ENCODE measurements at regions not wholly inside any gene's neighbourhood (a gene's known extent, or its start where the extent isn't known, plus 50 kb on each side); places are given as distances from the start of the nearest gene placed in this dataset.
A peak's percentile ranks its signal among the peaks of the same experiment; 100 is the strongest.

DNA sequence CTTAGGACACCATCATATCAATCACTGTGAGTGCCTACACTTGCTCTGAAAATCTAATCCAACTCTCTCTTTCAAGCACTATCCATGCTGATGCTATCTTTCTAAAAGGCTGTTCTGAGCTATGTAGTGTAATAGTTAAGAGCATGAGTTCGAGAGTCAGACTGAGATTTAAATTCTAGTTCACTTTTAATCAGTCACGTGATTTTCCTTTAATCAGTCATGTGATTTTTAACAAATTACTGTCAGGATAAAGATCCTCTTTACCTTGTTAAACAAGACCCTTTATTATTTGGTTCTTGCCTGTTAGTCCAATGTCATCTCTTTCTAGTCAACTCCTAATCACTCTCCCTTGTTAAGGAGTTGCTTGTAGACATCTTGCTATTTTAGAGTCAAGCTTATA, 653.0 kb downstream of the RPL10L start:
- Mint-ChIP-seq H3K9me3 (peaks cover 0 to 7% (median 0%) of the 10 kb centered on the region in 7 donors), H3K36me3 (no peaks in the 10 kb centered on the region), H3K4me1 (no peaks in the 10 kb centered on the region), H3K27ac (no peak overlapping the region), H3K27me3 (ENCODE audit: low read depth in 3 of 3) (no peaks in the 10 kb centered on the region), H3K4me3 (no peak overlapping the region)
- no peaks in the 10 kb centered on the region for H3K79me2 ChIP-seq (ENCODE audit: insufficient read depth, low read length)
- no peaks in the 10 kb centered on the region for H4K20me1 ChIP-seq (ENCODE audit: insufficient read depth, low read length)
- H3K4me1 ChIP-seq (ENCODE audit: control insufficient read depth in 1 of 2, insufficient read depth in 2 of 2, low read length in 2 of 2): no peaks in the 10 kb centered on the region
- no peak for DNase-seq
- no peak overlapping the region for H2AFZ ChIP-seq (ENCODE audit: insufficient read depth, low read depth, low read length, poor library complexity, severe bottlenecking)
- H3K9me3 ChIP-seq (replicated peaks in 1 of 2; ENCODE audit: control insufficient read depth in 1 of 2, insufficient read depth in 1 of 2, low read length in 2 of 2): peaks cover 0 to 11% of the 10 kb centered on the region in 2 donors
- no peak overlapping the region for H3K4me3 ChIP-seq (replicated peaks in 1 of 3; ENCODE audit: low read depth in 2 of 3, low read length in 3 of 3)
- H3K27me3 ChIP-seq (ENCODE audit: control insufficient read depth in 2 of 2, insufficient read depth in 2 of 2, low read length in 2 of 2): no peaks in the 10 kb centered on the region
- H3K9ac ChIP-seq (ENCODE audit: insufficient read depth, low read length, poor library complexity, severe bottlenecking): no peak overlapping the region
- H3K4me2 ChIP-seq (replicated peaks; ENCODE audit: extremely low read depth, low read length, poor library complexity, severe bottlenecking): no peak overlapping the region
- intact Hi-C loops (cut with micrococcal nuclease): no loop called here
- no peaks in the 10 kb centered on the region for H3K36me3 ChIP-seq (replicated peaks in 1 of 2; ENCODE audit: control insufficient read depth in 1 of 2, insufficient read depth in 2 of 2, low read length in 2 of 2)
- no peak overlapping the region for H3K27ac ChIP-seq (ENCODE audit: low read depth in 1 of 2, low read length in 2 of 2)
- TF ChIP-seq, protein P1, sequence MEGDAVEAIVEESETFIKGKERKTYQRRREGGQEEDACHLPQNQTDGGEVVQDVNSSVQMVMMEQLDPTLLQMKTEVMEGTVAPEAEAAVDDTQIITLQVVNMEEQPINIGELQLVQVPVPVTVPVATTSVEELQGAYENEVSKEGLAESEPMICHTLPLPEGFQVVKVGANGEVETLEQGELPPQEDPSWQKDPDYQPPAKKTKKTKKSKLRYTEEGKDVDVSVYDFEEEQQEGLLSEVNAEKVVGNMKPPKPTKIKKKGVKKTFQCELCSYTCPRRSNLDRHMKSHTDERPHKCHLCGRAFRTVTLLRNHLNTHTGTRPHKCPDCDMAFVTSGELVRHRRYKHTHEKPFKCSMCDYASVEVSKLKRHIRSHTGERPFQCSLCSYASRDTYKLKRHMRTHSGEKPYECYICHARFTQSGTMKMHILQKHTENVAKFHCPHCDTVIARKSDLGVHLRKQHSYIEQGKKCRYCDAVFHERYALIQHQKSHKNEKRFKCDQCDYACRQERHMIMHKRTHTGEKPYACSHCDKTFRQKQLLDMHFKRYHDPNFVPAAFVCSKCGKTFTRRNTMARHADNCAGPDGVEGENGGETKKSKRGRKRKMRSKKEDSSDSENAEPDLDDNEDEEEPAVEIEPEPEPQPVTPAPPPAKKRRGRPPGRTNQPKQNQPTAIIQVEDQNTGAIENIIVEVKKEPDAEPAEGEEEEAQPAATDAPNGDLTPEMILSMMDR (IDR thresholded peaks at IDR 0.05): no peak
- no CpG with 5 or more reads among the region's 2 CpGs for WGBS (ENCODE audit: insufficient coverage)

DNA sequence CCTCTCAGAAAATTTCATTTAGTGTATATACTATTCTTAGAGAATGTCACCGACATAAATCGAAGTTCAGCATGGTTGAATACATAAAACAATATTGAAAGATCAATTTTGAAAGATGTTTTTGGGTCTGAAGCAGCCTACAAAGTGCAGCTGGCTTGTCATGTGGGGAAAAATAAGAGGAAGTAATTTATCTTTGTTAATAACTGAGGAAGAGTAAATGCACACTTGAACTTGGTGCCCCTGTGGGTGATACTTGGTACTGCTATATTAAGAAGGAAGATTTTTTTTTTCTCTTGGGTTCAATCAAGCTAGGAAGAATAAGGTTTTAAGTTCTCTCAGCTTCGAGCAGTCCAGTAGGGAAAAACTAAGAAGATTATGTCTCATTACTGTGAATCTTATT, 661.3 kb downstream of the RPL10L start:
- H2AFZ ChIP-seq (ENCODE audit: insufficient read depth, low read depth, low read length, poor library complexity, severe bottlenecking): no peak overlapping the region
- H4K20me1 ChIP-seq (ENCODE audit: insufficient read depth, low read length): no peaks in the 10 kb centered on the region
- intact Hi-C loops (cut with micrococcal nuclease): no loop called here
- Mint-ChIP-seq H3K36me3 (no peaks in the 10 kb centered on the region), H3K27me3 (ENCODE audit: low read depth in 3 of 3) (peaks cover 0 to 3% (median 0%) of the 10 kb centered on the region in 3 donors), H3K4me1 (no peaks in the 10 kb centered on the region), H3K4me3 (no peak overlapping the region), H3K27ac (no peak overlapping the region), H3K9me3 (peaks cover 0 to 8% (median 2%) of the 10 kb centered on the region in 7 donors)
- H3K4me2 ChIP-seq (replicated peaks; ENCODE audit: extremely low read depth, low read length, poor library complexity, severe bottlenecking): no peak overlapping the region
- no peak overlapping the region for H3K9ac ChIP-seq (ENCODE audit: insufficient read depth, low read length, poor library complexity, severe bottlenecking)
- peaks cover 7 to 11% of the 10 kb centered on the region in 2 donors for H3K9me3 ChIP-seq (replicated peaks in 1 of 2; ENCODE audit: control insufficient read depth in 1 of 2, insufficient read depth in 1 of 2, low read length in 2 of 2)
- H3K36me3 ChIP-seq (replicated peaks in 1 of 2; ENCODE audit: control insufficient read depth in 1 of 2, insufficient read depth in 2 of 2, low read length in 2 of 2): no peaks in the 10 kb centered on the region
- WGBS (ENCODE audit: insufficient coverage): no CpG with 5 or more reads among the region's 3 CpGs
- H3K79me2 ChIP-seq (ENCODE audit: insufficient read depth, low read length): no peaks in the 10 kb centered on the region
- TF ChIP-seq, protein P1 (IDR thresholded peaks at IDR 0.05): peak; percentile 17
- no peak overlapping the region for H3K4me3 ChIP-seq (replicated peaks in 1 of 3; ENCODE audit: low read depth in 2 of 3, low read length in 3 of 3)
- H3K27ac ChIP-seq (ENCODE audit: low read depth in 1 of 2, low read length in 2 of 2): no peak overlapping the region
- no peak for DNase-seq
- H3K27me3 ChIP-seq (ENCODE audit: control insufficient read depth in 2 of 2, insufficient read depth in 2 of 2, low read length in 2 of 2): no peaks in the 10 kb centered on the region
- no peaks in the 10 kb centered on the region for H3K4me1 ChIP-seq (ENCODE audit: control insufficient read depth in 1 of 2, insufficient read depth in 2 of 2, low read length in 2 of 2)

Measured in CD14-positive monocyte (primary cell).